A673 (cell line): ENCODE measurements at regions not wholly inside any gene's neighbourhood (a gene's known extent, or its start where the extent isn't known, plus 50 kb on each side); places are given as distances from the start of the nearest gene placed in this dataset.
A peak's percentile ranks its signal among the peaks of the same experiment; 100 is the strongest.
"Not testable (repeated sequence)": the region's sequence is repeated elsewhere in the genome, so short reads cannot be mapped to it uniquely, and the experiment has no call there.

ENCODE experiments used
- BruUV-seq: library from RNA; stranded (reverse); fragments of 400-500 nt; replicated peaks from 2 replicates; lab custom pipeline; 2021; lab: Mats Ljungman, UMichigan
- CTCF ChIA-PET: fragments of 300-600 bp; sonication (Branson Sonifier 250); formaldehyde crosslinking; loops from one replicate; lab custom pipeline; 2022; ENCODE audit warnings: antibody characterized with exemption; lab: Charles Lee
- POLR2A ChIA-PET: fragments of 300-600 bp; sonication (Branson Sonifier 250); formaldehyde crosslinking; loops from one replicate; lab custom pipeline; 2022; ENCODE audit warnings: antibody characterized with exemption; ENCODE audit not compliant: low non-redundant PET; lab: Charles Lee
- DNase-seq: peaks from one replicate; pipeline ENCODE4 v3.0.0-alpha.2; 2015; ENCODE audit warnings: low spot score
- H3K27ac ChIP-seq: fragments of 200-600 bp; sonication (generic); 2 replicates; pipeline ENCODE4 v1.5.1; 2016; ENCODE audit warnings: mixed run types, low read depth, mild to moderate bottlenecking, mixed read lengths, antibody characterized with exemption, low read length; ENCODE audit not compliant: poor library complexity, severe bottlenecking
- H3K27me3 ChIP-seq: fragments of 200-600 bp; sonication (generic); replicated peaks from 2 replicates; pipeline ENCODE4 v1.6.1; 2017; ENCODE audit warnings: mixed run types, low read depth, mild to moderate bottlenecking, mixed read lengths, antibody characterized with exemption, low read length; ENCODE audit not compliant: insufficient read depth, poor library complexity
- H3K36me3 ChIP-seq: fragments of 200-600 bp; sonication (generic); 2 replicates; pipeline ENCODE4 v1.6.1; 2016; ENCODE audit warnings: mixed run types, mild to moderate bottlenecking, mixed read lengths, antibody characterized with exemption, low read length; ENCODE audit not compliant: insufficient read depth, poor library complexity, severe bottlenecking
- H3K4me1 ChIP-seq: fragments of 200-600 bp; sonication (generic); 2 replicates; pipeline ENCODE4 v1.6.1; 2017; ENCODE audit warnings: mixed run types, mild to moderate bottlenecking, mixed read lengths, antibody characterized with exemption, low read length; ENCODE audit not compliant: insufficient read depth, poor library complexity, severe bottlenecking
- H3K4me3 ChIP-seq: fragments of 200-600 bp; sonication (generic); 2 replicates; pipeline ENCODE4 v1.5.1; 2016; ENCODE audit warnings: low read depth, mixed run types, mild to moderate bottlenecking, mixed read lengths, low read length; ENCODE audit not compliant: poor library complexity, severe bottlenecking
- H3K9me3 ChIP-seq: fragments of 200-600 bp; sonication (generic); 2 replicates; pipeline ENCODE4 v1.6.1; 2016; ENCODE audit warnings: mixed run types, low read depth, mild to moderate bottlenecking, mixed read lengths, antibody characterized with exemption, low read length; ENCODE audit not compliant: poor library complexity, severe bottlenecking
- EZH2 ChIP-seq: fragments of 200-600 bp; sonication (generic); IDR thresholded peaks from 2 replicates; pipeline ENCODE4 v1.6.1; 2017; ENCODE audit warnings: borderline replicate concordance, low read depth, mild to moderate bottlenecking, mixed read lengths, antibody characterized with exemption, low read length; ENCODE audit not compliant: poor library complexity, severe bottlenecking
- intact Hi-C: fragments of 100-400 bp; cut with micrococcal nuclease; formaldehyde crosslinking; loops from one replicate; pipeline ENCODE4 v1.10.0; 2022; ENCODE audit not compliant: unreplicated experiment
- TF ChIP-seq, protein P1 (sequence below): fragments of 300-800, 200-600 bp; sonication (generic); conservative IDR thresholded peaks from 2 replicates; pipeline ENCODE4 v1.5.1; 2017; ENCODE audit warnings: low read depth, mild to moderate bottlenecking, antibody characterized with exemption, low read length, moderate library complexity, mixed read lengths

DNA sequence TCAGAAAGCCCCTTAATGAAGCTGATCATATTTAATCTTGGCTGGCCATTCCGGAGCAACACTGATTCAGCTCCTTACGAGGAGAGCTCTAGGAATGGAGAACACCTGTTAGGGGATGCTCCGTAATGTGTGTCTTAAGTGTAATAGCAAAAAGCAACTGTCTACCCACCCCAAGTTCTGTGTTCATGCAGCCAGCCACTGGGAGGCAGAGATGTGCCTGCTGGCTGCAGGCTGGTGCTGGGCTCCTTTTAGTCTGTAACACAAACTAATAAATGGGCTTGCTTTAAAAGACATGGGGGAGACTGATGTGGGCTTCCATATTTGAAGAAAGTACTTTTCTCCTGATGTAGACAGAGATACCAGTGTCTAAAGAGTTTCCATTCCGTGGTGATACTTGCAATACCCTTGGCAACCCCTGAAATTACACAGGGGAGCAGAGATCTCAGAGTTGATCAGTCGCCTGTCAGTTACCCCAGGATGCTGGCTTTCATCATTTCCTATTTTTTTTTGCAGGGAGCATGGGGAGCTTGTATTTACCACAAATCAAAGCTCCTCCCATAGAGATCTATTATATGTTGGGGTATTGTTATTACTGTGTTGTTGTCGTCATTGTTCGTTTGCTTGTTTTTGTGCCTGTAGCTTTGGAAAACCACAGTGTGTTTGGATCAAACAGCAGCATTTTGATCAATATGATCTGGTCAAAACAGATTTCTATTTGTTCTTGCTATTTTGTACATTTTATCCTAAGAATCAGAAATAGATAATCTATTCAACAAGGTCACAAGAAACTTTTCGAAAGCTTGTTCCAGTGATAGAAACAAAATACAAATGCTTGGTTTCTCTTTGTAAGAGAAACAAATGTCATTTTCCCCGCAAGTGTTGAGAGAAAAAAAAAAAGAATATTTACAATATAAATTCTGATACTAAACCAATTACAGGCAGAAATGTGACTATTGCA, 65.8 kb downstream of the MTX3 start:
- Histone ChIP-seq H3K4me3 (no peak overlapping the region), H3K36me3 (no peaks in the 10 kb centered on the region), H3K27me3 (no peaks in the 10 kb centered on the region), H3K4me1 (no peaks in the 10 kb centered on the region), H3K9me3 (no peaks in the 10 kb centered on the region), H3K27ac (no peak overlapping the region)
- CTCF ChIA-PET, result interaction anchor here (1.1 kb wide), 1 partner anchor 158 kb away, joined by 4 read pairs; no protein-coding TSS in a partner anchor
- BruUV-seq, result no TSS peak
- POLR2A ChIA-PET, result no interaction called here
- peak; percentile 18 for DNase-seq
- intact Hi-C loops, result loop anchor here (5.0 kb wide), 1 partner anchor 157 kb away; no protein-coding TSS in a partner anchor
- no peak for TF ChIP-seq EZH2
- TF ChIP-seq, protein P1, sequence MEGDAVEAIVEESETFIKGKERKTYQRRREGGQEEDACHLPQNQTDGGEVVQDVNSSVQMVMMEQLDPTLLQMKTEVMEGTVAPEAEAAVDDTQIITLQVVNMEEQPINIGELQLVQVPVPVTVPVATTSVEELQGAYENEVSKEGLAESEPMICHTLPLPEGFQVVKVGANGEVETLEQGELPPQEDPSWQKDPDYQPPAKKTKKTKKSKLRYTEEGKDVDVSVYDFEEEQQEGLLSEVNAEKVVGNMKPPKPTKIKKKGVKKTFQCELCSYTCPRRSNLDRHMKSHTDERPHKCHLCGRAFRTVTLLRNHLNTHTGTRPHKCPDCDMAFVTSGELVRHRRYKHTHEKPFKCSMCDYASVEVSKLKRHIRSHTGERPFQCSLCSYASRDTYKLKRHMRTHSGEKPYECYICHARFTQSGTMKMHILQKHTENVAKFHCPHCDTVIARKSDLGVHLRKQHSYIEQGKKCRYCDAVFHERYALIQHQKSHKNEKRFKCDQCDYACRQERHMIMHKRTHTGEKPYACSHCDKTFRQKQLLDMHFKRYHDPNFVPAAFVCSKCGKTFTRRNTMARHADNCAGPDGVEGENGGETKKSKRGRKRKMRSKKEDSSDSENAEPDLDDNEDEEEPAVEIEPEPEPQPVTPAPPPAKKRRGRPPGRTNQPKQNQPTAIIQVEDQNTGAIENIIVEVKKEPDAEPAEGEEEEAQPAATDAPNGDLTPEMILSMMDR, result peak; percentile 51

DNA sequence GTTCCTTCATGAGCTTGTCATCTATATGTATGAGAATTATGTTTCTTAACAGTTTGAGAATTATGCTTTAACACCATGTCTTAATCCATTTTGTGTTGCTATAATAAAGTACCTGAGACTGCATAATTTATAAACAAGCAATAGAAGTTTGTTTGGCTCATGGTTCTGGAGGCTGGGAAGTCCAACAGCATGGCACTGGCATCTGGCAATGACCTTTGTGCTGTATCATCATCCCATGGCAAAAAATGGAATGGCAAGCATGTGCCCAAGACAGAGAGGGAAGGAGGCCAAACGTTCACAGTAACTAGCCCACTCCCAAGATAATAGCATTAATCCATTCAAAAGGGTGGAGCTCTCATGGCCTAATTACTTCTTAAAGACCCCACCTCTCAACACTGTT, 67.6 kb downstream of the MTX3 start:
- Histone ChIP-seq H3K4me1 (no peaks in the 10 kb centered on the region), H3K36me3 (no peaks in the 10 kb centered on the region), H3K9me3 (no peaks in the 10 kb centered on the region), H3K27me3 (no peaks in the 10 kb centered on the region), H3K4me3 (no peak overlapping the region), H3K27ac (no peak overlapping the region)
- POLR2A ChIA-PET, result no interaction called here
- no peak for DNase-seq
- BruUV-seq, result no TSS peak
- TF ChIP-seq, protein P1, result no peak
- TF ChIP-seq EZH2, result no peak
- intact Hi-C loops, result no loop called here
- CTCF ChIA-PET, result no interaction called here

DNA sequence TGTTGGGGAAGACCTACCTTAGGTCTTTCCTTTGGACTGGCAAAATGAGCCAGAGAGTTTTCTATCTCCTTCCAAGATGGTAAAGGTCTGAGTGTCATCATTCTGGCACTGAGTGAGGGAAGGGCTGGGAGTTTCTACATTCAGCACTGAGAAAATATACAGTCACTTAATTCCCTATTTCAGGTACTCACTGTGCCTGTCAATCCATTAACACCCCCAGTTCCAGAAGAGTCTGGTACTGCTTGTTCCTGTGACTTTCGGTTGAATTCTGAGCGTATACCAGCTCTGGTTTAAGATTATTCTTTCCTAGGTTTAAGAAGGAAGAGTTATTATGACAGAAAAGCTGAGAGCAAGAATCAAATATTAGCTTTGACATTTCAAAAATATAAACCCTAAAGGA, 68.4 kb downstream of the MTX3 start:
- no peak for TF ChIP-seq EZH2
- TF ChIP-seq, protein P1, result no peak
- DNase-seq, result no peak
- H3K4me3 ChIP-seq, result no peak overlapping the region
- H3K9me3 ChIP-seq, result no peaks in the 10 kb centered on the region
- no TSS peak for BruUV-seq
- H3K36me3 ChIP-seq, result no peaks in the 10 kb centered on the region
- no peaks in the 10 kb centered on the region for H3K27me3 ChIP-seq
- intact Hi-C loops, result no loop called here
- H3K4me1 ChIP-seq, result no peaks in the 10 kb centered on the region
- POLR2A ChIA-PET, result no interaction called here
- no peak overlapping the region for H3K27ac ChIP-seq
- CTCF ChIA-PET, result no interaction called here

DNA sequence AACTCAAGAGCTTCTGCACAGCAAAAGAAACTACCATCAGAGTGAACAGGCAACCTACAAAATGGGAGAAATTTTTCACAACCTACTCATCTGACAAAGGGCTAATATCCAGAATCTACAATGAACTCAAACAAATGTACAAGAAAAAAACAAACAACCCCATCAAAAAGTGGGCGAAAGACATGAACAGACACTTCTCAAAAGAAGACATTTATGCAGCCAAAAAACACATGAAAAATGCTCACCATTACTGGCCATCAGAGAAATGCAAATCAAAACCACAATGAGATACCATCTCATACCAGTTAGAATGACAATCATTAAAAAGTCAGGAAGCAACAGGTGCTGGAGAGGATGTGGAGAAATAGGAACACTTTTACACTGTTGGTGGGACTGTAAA, 83.6 kb downstream of the MTX3 start:
- POLR2A ChIA-PET, BruUV-seq, H3K36me3 ChIP-seq, CTCF ChIA-PET, intact Hi-C loops, H3K4me1 ChIP-seq, DNase-seq, H3K9me3 ChIP-seq, H3K27me3 ChIP-seq, H3K27ac ChIP-seq, H3K4me3 ChIP-seq: not testable (repeated sequence)

DNA sequence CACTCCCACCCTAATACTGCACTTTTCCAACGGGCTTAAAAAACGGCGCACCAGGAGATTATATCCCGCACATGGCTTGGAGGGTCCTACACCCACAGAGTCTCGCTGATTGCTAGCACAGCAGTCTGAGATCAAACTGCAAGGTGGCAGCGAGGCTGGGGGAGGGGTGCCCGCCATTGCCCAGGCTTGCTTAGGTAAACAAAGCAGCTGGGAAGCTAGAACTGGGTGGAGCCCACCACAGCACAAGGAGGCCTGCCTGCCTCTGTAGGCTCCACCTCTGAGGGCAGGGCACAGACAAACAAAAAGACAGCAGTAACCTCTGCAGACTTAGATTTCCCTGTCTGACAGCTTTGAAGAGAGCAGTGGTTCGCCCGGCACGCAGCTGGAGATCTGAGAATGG, 88.5 kb downstream of the MTX3 start:
- DNase-seq, CTCF ChIA-PET, BruUV-seq, H3K27me3 ChIP-seq, H3K9me3 ChIP-seq, H3K4me1 ChIP-seq, H3K27ac ChIP-seq, H3K36me3 ChIP-seq, intact Hi-C loops, POLR2A ChIA-PET, H3K4me3 ChIP-seq: not testable (repeated sequence)
